ENCODE measurements at regions not wholly inside any gene's neighbourhood (a gene's known extent, or its start where the extent isn't known, plus 50 kb on each side); places are given as distances from the start of the nearest gene placed in this dataset.

- Histone ChIP-seq H3K27ac (ENCODE audit: insufficient read depth, low read length) (no peak overlapping the region), H3K23ac (ENCODE audit: low read depth, low read length) (no peak overlapping the region), H3K9me1 (ENCODE audit: insufficient read depth, low read length) (no peaks in the 10 kb centered on the region), H2AK5ac (ENCODE audit: low read depth, low read length) (no peak overlapping the region), H4K91ac (ENCODE audit: insufficient read depth, low read depth, low read length) (no peak overlapping the region), H3K18ac (ENCODE audit: low read depth, low read length) (no peak overlapping the region), H4K8ac (ENCODE audit: low read depth in 2 of 2, low read length in 2 of 2) (no peak overlapping the region), H2AFZ (replicated peaks; ENCODE audit: low read length, poor library complexity) (no peak overlapping the region), H2BK5ac (ENCODE audit: low read depth, low read length, poor library complexity, severe bottlenecking) (no peak overlapping the region), H3K9me3 (ENCODE audit: control insufficient read depth, insufficient read depth, low read length) (no peaks in the 10 kb centered on the region), H2AK9ac (replicated peaks; ENCODE audit: low read depth, low read length, poor library complexity) (no peak overlapping the region), H3K4me3 (ENCODE audit: insufficient read depth, low read depth, low read length) (no peak overlapping the region), H4K5ac (ENCODE audit: low read depth, low read length) (no peak overlapping the region), H3K4ac (ENCODE audit: low read depth, low read length) (no peak overlapping the region), H3K56ac (ENCODE audit: extremely low read depth, insufficient read depth, low read length) (no peak overlapping the region), H3K27me3 (ENCODE audit: control insufficient read depth, insufficient read depth, low read length) (no peaks in the 10 kb centered on the region), H3K79me1 (ENCODE audit: low read depth in 1 of 2, low read length in 2 of 2) (no peaks in the 10 kb centered on the region), H3K36me3 (ENCODE audit: control insufficient read depth, insufficient read depth, low read length) (no peaks in the 10 kb centered on the region), H3K4me2 (ENCODE audit: low read depth, low read length) (no peak overlapping the region), H4K20me1 (ENCODE audit: insufficient read depth, low read length) (no peaks in the 10 kb centered on the region), H3K14ac (replicated peaks; ENCODE audit: low read depth, low read length) (no peak overlapping the region), H2BK120ac (ENCODE audit: low read depth, low read length) (no peak overlapping the region), H2BK15ac (ENCODE audit: low read depth, low read length) (no peak overlapping the region), H2BK20ac (ENCODE audit: low read depth, low read length) (no peak overlapping the region), H3K9ac (ENCODE audit: low read depth, low read length) (no peak overlapping the region), H3K4me1 (ENCODE audit: control insufficient read depth, insufficient read depth, low read length) (no peaks in the 10 kb centered on the region)
- CTCF ChIA-PET, result interaction anchor here (1.7 kb wide), 1 partner anchor 22 kb away, joined by 5 read pairs; no protein-coding TSS in a partner anchor
- in situ Hi-C loops (cut with MboI; ENCODE audit: low sequenced_read_pairs), result no loop called here
- TF ChIP-seq MAZ (IDR thresholded peaks at IDR 0.05; ENCODE audit: borderline replicate concordance, low read depth, low read length), result no peak
- TF ChIP-seq BHLHE40 (IDR thresholded peaks at IDR 0.05; ENCODE audit: low read depth, low read length), result no peak
- no peak for TF ChIP-seq CHD1 (IDR thresholded peaks at IDR 0.05; ENCODE audit: low read depth, low read length)
- no peak for TF ChIP-seq RCOR1 (IDR thresholded peaks at IDR 0.05; ENCODE audit: insufficient replicate concordance, low read length)
- no peak for TF ChIP-seq USF2 (IDR thresholded peaks at IDR 0.05; ENCODE audit: low read depth, low read length)
- TF ChIP-seq CEBPB (IDR thresholded peaks at IDR 0.05; ENCODE audit: low read depth, low read length), result no peak
- no peak for TF ChIP-seq RFX5 (IDR thresholded peaks at IDR 0.05; ENCODE audit: low read depth, low read length)
- TF ChIP-seq FOS (IDR thresholded peaks at IDR 0.05; ENCODE audit: low read depth, low read length), result no peak
- no peak for TF ChIP-seq RAD21 (IDR thresholded peaks at IDR 0.05; ENCODE audit: low read length)
- no peak for TF ChIP-seq SMC3 (IDR thresholded peaks at IDR 0.05; ENCODE audit: low read depth, low read length)
- no peak for TF ChIP-seq MAFK (IDR thresholded peaks at IDR 0.05; ENCODE audit: low read depth, low read length)
- ATAC-seq (ENCODE audit: low read depth) (no peak), DNase-seq (peak; percentile 3)
- intact Hi-C loops (cut with micrococcal nuclease), result loop anchor here (5.0 kb wide), 1 partner anchor 292 kb away; the partner anchor contains the start of gene CDH11
- POLR2A ChIA-PET (ENCODE audit: unreplicated experiment), result no interaction called here
- BruUV-seq (replicated peaks), result no TSS peak
- WGBS, 2 experiments (ENCODE audit: extremely low coverage in 2 of 2, insufficient read length in 1 of 2), result no CpG with 5 or more reads among the region's 2 CpGs
- dilution Hi-C loops (cut with HindIII; ENCODE audit: low sequenced_read_pairs, unreplicated experiment), result no loop called here
These were observed 292.0 kb upstream of the CDH11 start for GRCh38 chr16:65413861-65414260.
